ENCODE measurements at regions not wholly inside any gene's neighbourhood (a gene's known extent, or its start where the extent isn't known, plus 50 kb on each side); places are given as distances from the start of the nearest gene placed in this dataset.

DNA sequence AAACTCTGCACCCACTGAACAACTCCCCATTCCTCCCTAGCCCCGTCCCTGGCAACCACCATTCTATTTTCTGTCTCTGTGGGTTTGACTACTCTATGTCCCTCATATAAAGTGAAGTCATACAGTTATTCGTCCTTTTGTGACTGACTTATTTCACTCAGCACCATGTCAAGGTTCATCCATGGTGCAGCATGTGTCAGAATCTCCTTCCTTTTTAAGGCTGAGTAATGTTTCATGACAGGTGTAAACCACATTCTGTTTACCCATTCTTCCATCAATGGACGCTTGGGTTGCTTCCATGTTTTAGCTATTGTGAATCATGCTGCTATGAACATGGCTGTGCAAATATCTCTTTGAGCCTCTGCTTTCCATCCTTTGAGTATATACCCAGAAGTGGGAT lies 192.3 kb upstream of the NSMCE3 start:
- TF ChIP-seq, protein P1, sequence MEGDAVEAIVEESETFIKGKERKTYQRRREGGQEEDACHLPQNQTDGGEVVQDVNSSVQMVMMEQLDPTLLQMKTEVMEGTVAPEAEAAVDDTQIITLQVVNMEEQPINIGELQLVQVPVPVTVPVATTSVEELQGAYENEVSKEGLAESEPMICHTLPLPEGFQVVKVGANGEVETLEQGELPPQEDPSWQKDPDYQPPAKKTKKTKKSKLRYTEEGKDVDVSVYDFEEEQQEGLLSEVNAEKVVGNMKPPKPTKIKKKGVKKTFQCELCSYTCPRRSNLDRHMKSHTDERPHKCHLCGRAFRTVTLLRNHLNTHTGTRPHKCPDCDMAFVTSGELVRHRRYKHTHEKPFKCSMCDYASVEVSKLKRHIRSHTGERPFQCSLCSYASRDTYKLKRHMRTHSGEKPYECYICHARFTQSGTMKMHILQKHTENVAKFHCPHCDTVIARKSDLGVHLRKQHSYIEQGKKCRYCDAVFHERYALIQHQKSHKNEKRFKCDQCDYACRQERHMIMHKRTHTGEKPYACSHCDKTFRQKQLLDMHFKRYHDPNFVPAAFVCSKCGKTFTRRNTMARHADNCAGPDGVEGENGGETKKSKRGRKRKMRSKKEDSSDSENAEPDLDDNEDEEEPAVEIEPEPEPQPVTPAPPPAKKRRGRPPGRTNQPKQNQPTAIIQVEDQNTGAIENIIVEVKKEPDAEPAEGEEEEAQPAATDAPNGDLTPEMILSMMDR (IDR thresholded peaks at IDR 0.05) = no peak
- TF ChIP-seq EP300 (IDR thresholded peaks at IDR 0.05) = no peak

Data from upper lobe of left lung (tissue), 4 donors.